Kidney epithelial cell (primary cell): ENCODE measurements at regions not wholly inside any gene's neighbourhood (a gene's known extent, or its start where the extent isn't known, plus 50 kb on each side); places are given as distances from the start of the nearest gene placed in this dataset.

Source experiments
- DNase-seq: peaks from one replicate; pipeline ENCODE4 v3.0.0-alpha.2; 2010; ENCODE audit warnings: low read depth
- H3K27me3 ChIP-seq: 2 replicates; pipeline ENCODE4 v1.6.0; 2011; ENCODE audit warnings: low read length; ENCODE audit not compliant: control insufficient read depth, insufficient read depth
- H3K36me3 ChIP-seq: 2 replicates; pipeline ENCODE4 v1.5.1; 2011; ENCODE audit warnings: low read length; ENCODE audit not compliant: control insufficient read depth, insufficient read depth
- H3K4me3 ChIP-seq: 2 replicates; pipeline ENCODE4 v1.5.1; 2011; ENCODE audit warnings: low read depth, mild to moderate bottlenecking, control low read depth, low read length
- TF ChIP-seq, protein P1 (sequence below): IDR thresholded peaks from 2 replicates; pipeline ENCODE4 v1.5.1; 2011; ENCODE audit warnings: mild to moderate bottlenecking, moderate library complexity, low read length, control low read depth, inconsistent platforms; ENCODE audit not compliant: insufficient read depth, poor library complexity, severe bottlenecking

DNA sequence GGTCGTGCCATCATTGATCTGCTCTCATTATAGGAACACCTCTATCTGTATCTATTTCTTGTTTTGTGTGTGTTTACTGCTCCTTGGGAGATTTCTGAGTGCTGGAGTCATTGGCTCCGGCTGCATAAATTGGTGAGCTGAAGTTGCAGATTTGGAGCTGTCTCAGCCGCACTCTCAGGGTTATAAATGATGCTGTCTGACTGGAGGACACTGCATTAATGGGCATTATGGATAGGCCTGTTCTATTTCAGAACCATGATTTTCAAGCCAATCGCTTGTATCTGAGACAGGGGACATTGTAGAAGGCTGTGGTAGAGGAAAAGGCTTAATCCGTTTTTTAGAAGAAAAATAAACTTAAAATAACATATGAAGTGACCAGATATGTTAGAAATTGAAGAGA lies 126.4 kb upstream of the KIF2B start:
- H3K27me3 ChIP-seq: no peaks in the 10 kb centered on the region
- H3K36me3 ChIP-seq: no peaks in the 10 kb centered on the region
- H3K4me3 ChIP-seq: no peak overlapping the region
- no peak for DNase-seq
- TF ChIP-seq, protein P1, sequence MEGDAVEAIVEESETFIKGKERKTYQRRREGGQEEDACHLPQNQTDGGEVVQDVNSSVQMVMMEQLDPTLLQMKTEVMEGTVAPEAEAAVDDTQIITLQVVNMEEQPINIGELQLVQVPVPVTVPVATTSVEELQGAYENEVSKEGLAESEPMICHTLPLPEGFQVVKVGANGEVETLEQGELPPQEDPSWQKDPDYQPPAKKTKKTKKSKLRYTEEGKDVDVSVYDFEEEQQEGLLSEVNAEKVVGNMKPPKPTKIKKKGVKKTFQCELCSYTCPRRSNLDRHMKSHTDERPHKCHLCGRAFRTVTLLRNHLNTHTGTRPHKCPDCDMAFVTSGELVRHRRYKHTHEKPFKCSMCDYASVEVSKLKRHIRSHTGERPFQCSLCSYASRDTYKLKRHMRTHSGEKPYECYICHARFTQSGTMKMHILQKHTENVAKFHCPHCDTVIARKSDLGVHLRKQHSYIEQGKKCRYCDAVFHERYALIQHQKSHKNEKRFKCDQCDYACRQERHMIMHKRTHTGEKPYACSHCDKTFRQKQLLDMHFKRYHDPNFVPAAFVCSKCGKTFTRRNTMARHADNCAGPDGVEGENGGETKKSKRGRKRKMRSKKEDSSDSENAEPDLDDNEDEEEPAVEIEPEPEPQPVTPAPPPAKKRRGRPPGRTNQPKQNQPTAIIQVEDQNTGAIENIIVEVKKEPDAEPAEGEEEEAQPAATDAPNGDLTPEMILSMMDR: no peak

DNA sequence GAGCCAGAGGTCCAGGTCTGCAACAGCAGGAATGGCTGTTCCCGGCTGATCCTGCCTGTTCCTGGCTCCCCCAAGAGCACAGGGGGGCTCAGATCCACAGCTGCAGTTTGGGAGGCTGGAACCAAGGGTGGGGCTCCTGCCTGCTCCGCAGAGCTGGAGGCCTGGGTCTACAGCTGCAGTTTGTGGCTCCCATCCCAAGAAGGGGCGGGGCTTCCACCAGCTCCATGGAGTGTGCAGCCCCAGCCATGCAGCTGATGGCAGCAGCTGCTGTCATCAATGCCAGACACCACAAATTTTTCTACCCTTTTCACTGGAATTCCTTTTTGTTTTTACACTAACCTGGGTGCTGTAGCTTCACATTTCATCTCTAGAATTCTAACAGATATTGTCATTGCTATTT lies 135.4 kb upstream of the KIF2B start:
- no peaks in the 10 kb centered on the region for H3K36me3 ChIP-seq
- H3K27me3 ChIP-seq: no peaks in the 10 kb centered on the region
- TF ChIP-seq, protein P1: no peak
- no peak for DNase-seq
- H3K4me3 ChIP-seq: no peak overlapping the region

DNA sequence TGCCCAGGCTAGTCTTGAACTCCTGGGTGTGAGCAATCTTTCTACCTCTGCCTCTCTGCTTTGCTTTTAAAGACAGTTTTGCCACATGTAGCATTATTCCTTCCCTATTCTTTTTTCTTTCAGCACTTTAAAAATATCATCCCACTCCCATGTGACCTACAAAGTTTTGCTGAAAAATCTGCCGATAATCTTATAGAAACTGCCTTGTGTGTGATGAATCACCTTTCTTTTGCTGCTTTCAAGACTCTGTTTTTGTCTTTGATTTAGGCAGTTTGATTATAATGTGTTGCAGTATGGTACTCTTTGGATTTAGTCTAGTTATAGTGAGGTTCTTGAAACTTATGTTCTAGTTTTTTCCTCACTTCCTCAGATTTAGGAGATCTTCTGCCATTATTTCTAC lies 142.0 kb upstream of the KIF2B start:
- Histone ChIP-seq H3K4me3 (no peak overlapping the region), H3K27me3 (no peaks in the 10 kb centered on the region), H3K36me3 (no peaks in the 10 kb centered on the region)
- no peak for DNase-seq
- TF ChIP-seq, protein P1: no peak

DNA sequence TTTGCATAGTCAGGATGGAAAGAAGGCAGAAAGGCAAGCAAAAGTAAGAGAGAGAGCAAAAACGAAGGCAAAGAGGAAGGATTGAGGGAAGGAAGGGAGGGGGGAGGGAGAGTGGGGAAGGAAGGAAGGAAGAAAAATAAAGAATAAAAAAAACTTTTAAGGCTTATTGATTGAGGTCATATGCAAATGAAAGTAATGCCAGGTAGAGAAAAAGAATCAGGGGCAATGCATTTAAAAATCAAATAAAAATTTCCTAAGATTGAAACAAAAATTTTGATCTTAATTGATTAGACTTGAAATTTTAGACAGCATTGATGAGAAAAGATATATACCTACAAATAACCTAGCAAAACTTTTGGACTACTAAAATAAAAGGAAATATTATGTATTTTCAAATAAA lies 153.9 kb upstream of the KIF2B start:
- H3K4me3 ChIP-seq: no peak overlapping the region
- no peak for DNase-seq
- H3K36me3 ChIP-seq: no peaks in the 10 kb centered on the region
- TF ChIP-seq, protein P1: no peak
- no peaks in the 10 kb centered on the region for H3K27me3 ChIP-seq

DNA sequence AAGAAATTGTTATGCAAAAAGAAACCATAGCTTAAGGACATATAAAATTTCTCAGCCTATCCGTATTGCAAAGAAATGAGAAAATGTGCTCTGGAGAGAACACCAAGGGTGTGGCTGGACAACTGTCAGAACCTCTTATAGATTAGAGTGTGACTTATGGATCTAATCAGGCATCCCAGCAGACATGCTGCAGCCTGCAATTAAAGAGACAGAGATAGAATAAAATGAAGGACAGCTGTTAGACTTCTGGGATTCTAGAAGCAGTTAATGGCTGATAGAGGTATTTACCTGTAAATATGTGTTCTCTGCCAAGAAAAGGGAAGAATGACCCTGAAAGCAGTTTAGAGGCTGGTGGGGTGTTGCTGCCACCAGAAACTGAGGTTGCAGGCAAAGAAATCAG lies 160.1 kb upstream of the KIF2B start:
- no peaks in the 10 kb centered on the region for H3K36me3 ChIP-seq
- TF ChIP-seq, protein P1: no peak
- no peak for DNase-seq

DNA sequence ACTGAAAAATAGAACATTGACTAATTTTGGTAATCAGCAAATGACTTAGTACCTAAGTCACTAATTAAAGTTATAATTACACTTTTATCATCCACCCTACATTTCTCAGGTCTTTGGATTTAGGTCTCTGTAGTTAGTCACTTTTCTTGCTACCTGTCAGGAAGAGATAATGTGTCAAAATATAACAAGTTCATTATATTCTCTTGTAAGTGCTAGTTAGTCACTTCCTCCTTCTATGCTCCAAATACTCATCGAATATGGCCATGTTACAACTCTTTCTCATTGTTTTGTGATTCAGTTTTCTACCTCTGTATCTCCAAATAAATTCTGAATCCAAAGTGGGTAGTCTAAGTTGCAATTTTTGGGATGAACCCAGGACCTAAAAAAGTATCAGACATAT lies 163.5 kb upstream of the KIF2B start:
- H3K27me3 ChIP-seq: no peaks in the 10 kb centered on the region
- TF ChIP-seq, protein P1: no peak
- H3K36me3 ChIP-seq: no peaks in the 10 kb centered on the region
- H3K4me3 ChIP-seq: no peak overlapping the region
- no peak for DNase-seq

More for the DNA sequence above, 160.1 kb upstream of the KIF2B start:
- H3K27me3 ChIP-seq: no peaks in the 10 kb centered on the region
- no peak overlapping the region for H3K4me3 ChIP-seq
